Posterior vena cava (tissue), 2 donors: ENCODE measurements at regions not wholly inside any gene's neighbourhood (a gene's known extent, or its start where the extent isn't known, plus 50 kb on each side); places are given as distances from the start of the nearest gene placed in this dataset.

ENCODE experiments used
- DNase-seq: peaks from one replicate; pipeline ENCODE4 v3.0.0-alpha.2; 2020; ENCODE audit warnings: low spot score
- intact Hi-C, 2 donors: fragments of 100-400 bp; cut with DNase I; formaldehyde crosslinking; loops; one replicate each; pipeline versions ENCODE4 v1.14.1 to v1.14.2; 2022 to 2023
- donor health status: DM: yes; HTN: yes; CAD: no.
- donor health status: DM: yes; HTN: yes; CAD: no.

GRCh38 chr12:84550518-84550917 is 362.1 kb downstream of the SLC6A15 start:
- no peak for DNase-seq
- intact Hi-C loops: no loop called here

- no peak for DNase-seq
- intact Hi-C loops: no loop called here
Observed at GRCh38 chr12:84542289-84542688, 370.3 kb downstream of the SLC6A15 start.

GRCh38 chr12:84537666-84538065 is 374.9 kb downstream of the SLC6A15 start:
- intact Hi-C loops: no loop called here

GRCh38 chr12:84512751-84513150 is 399.8 kb downstream of the SLC6A15 start:
- intact Hi-C loops: no loop called here
- DNase-seq: no peak

More at GRCh38 chr12:84537666-84538065, 374.9 kb downstream of the SLC6A15 start:
- no peak for DNase-seq

GRCh38 chr12:84508851-84509260 is 403.7 kb downstream of the SLC6A15 start:
- intact Hi-C loops: loop anchor here in 1 of 2 donors (10.0 kb wide), 1 partner anchor 1356 kb away; no protein-coding TSS in a partner anchor
- DNase-seq: no peak

GRCh38 chr12:84507956-84508850 is 404.4 kb downstream of the SLC6A15 start:
- intact Hi-C loops: loop anchor here in 1 of 2 donors (10.0 kb wide), 1 partner anchor 1357 kb away; no protein-coding TSS in a partner anchor
- no peak for DNase-seq

GRCh38 chr12:84506282-84506681 is 406.3 kb downstream of the SLC6A15 start:
- peak; percentile 64 for DNase-seq
- intact Hi-C loops: loop anchor here in 1 of 2 donors (10.0 kb wide), 1 partner anchor 1359 kb away; no protein-coding TSS in a partner anchor

GRCh38 chr12:84502907-84503787 is 409.5 kb downstream of the SLC6A15 start:
- DNase-seq: peak; percentile 76
- intact Hi-C loops: loop anchor here in 1 of 2 donors (10.0 kb wide), 1 partner anchor 1362 kb away; no protein-coding TSS in a partner anchor

- intact Hi-C loops: loop anchor here in 1 of 2 donors (10.0 kb wide), 1 partner anchor 1362 kb away; no protein-coding TSS in a partner anchor
- no peak for DNase-seq
Observed at GRCh38 chr12:84502180-84502860, 410.3 kb downstream of the SLC6A15 start.

- DNase-seq: no peak
- intact Hi-C loops: no loop called here
Observed at GRCh38 chr12:84497819-84498218, 414.8 kb downstream of the SLC6A15 start.

- intact Hi-C loops: no loop called here
- no peak for DNase-seq
Observed at GRCh38 chr12:84495711-84496110, 416.9 kb downstream of the SLC6A15 start.

- DNase-seq: no peak
- intact Hi-C loops: no loop called here
Observed at GRCh38 chr12:84492351-84492883, 420.2 kb downstream of the SLC6A15 start.

GRCh38 chr12:84484798-84485197 is 427.8 kb downstream of the SLC6A15 start:
- no peak for DNase-seq
- intact Hi-C loops: no loop called here

GRCh38 chr12:84480803-84481202 is 431.8 kb downstream of the SLC6A15 start:
- no peak for DNase-seq
- intact Hi-C loops: no loop called here

- no peak for DNase-seq
- intact Hi-C loops: no loop called here
Observed at GRCh38 chr12:84470361-84470760, 442.2 kb downstream of the SLC6A15 start.

GRCh38 chr12:84464616-84465015 is 448.0 kb downstream of the SLC6A15 start:
- no peak for DNase-seq
- intact Hi-C loops: no loop called here

- intact Hi-C loops: no loop called here
- DNase-seq: no peak
Observed at GRCh38 chr12:84463741-84464495, 448.7 kb downstream of the SLC6A15 start.

- DNase-seq: no peak
- intact Hi-C loops: no loop called here
Observed at GRCh38 chr12:84455598-84455997, 457.0 kb downstream of the SLC6A15 start.
